Dermis microvascular lymphatic vessel endothelial cell (primary cell): ENCODE measurements at regions not wholly inside any gene's neighbourhood (a gene's known extent, or its start where the extent isn't known, plus 50 kb on each side); places are given as distances from the start of the nearest gene placed in this dataset.

Source experiments
- DNase-seq, 2 donors: peaks; one replicate each; pipeline versions ENCODE4 v3.0.0 to v3.0.0-alpha.2; 2010; ENCODE audit warnings: low read depth in 2 of 2

DNA sequence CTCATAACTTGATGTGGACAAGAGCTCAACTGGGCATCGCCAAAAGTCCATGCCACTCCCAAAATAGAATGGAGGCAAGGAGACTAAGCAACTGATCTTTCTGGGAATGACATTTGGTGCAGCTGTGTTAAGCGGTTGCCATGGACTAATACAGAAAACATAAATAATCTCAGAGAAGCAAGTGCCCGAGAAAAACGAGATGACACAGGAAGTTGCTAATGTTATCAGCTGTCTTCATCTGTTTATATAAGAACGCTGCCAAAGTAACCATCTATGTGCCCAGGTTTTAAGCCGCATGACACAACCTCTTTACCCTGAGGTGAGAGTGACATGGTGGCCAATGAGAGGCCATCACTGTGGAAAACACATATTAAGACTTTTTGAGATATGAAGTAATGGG, 54.9 kb upstream of the SACS start:
- DNase-seq, result peak; percentile 12 to 68

DNA sequence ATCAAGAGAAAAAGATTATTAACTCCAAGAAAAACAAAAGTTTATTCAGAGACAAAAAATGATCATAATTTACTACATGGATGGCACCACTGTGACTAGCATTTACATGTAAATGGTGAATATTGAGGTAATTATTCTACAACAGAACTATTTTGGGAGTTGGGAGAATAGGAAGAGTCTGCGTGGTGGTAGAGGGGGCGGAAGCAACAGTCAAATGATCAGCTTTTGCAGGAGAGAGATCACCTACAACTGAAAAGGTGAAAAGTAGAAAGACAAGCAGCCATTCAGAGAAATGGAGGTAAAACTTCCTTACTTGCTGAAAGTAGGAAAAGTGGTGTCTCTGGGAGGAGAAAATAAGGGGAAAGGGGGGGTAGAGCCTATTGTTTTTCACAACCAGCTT, 62.8 kb upstream of the SACS start:
- no peak for DNase-seq

DNA sequence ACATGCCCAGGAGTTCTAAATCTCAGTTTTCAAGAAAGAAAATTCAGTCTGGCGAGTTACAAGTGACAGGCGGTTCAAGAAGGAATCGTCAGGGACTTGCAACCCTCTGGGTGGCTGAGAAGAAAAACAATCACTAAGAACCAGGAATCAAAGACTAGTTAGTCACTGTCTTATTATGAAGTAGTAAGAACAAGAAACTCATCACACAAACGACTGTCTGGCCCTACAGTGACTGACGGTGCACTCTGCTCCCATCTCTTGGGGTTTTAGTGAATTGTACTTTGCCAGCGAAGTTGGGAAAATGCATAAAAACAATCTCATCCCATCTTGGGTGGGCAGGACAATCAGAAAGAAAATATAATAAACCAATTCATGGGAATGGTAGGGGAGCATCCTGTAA, 63.7 kb upstream of the SACS start:
- DNase-seq, result no peak

DNA sequence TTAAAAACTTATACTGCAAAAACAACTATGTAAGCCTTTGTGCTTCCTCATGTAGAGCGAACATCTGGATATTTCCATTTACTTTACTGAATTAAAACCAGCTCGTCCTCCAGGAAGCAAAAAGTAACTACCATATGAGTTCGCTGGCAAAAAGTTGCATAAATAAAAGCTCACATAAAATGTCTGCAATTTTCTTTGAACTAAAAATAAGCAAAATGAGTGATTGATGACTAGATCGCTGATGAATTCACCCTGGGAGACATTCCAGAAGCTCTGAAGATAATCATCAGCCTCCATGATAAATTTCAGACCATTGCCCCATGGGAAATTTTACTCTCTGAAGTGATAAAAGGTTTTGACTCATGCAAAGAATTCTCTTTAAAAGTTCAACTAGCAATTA, 67.3 kb upstream of the SACS start:
- no peak for DNase-seq

DNA sequence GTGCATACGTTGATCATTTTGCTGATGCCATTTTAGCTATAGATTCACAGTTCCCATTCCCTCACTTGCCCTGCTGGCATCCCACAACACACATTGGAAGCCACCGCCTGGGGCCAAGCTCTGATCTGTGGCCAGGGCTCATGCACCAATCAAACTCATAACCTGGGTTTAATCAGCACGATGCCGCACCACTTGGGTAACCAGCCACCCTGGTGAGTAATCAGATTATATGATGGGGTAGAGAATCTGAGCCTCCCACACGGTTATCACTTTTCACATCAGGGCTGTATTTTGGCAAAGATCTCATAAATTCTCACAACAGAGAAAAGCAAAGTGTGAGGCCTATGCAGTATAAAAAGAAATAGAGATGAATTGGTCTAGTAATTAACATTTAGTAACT, 66.0 kb upstream of the TNFRSF19 start:
- no peak for DNase-seq

GRCh38 chr13:23505007-23505406, 65.2 kb upstream of the TNFRSF19 start:
- DNase-seq, result no peak

GRCh38 chr13:23506071-23506806, 64.0 kb upstream of the TNFRSF19 start:
- DNase-seq, result no peak

- DNase-seq, result no peak
Measured at GRCh38 chr13:23506807-23507291, 63.4 kb upstream of the TNFRSF19 start.

DNA sequence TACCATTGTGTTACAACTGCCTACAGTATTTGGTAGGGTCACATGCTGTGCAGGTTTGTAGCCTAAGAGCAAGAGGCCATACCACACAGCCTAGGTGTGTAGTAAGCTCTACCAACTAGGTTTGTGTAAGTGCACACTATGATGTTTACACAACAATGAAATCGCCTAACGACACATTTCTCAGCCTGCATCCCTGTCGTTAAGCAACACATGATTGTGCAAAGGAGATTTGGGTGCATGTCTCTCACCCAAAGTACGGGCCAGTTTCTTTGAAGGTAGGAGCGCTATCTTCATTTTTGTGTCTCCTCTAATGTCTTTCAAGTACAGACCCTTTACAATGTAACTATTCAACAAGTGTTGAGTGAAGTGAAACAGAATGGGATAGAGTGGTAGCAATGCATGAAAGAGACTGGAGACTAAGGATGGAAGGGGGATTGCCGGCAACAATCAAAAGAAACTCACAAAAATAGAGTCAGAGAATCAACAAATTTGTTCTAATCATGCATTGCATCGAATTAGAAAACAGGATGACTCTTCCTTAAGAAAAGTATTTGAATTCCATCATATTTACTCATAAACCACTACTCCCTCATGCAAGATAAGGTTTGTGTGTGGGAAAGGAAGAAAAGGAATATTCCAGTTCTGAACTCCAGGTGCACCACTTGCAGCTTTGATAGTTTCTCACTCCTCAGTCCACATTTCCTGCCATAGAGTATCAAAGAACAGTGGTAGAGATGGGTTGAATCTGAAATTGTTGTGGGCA, 60.2 kb upstream of the TNFRSF19 start:
- DNase-seq, result no peak

DNA sequence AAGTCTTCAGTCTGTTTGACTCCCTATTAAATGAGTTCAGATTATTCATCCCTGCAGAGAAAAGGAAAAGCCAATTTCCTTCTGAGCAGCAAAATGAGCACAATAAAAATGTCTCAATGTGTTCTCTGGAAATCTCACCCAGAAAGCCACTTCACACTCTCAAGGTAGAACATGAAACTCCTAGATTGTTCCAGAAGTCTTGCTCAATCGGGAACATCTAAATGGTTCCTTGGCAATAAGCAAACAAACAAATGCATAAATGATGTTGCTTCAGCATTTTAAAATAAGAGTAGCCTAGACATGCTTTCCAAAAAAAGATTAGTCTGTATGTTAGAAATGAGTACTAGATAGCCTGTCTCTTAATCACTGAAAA, 59.7 kb upstream of the TNFRSF19 start:
- no peak for DNase-seq

- DNase-seq, result peak in 1 of 2 donors; percentile 30
Measured at GRCh38 chr13:23510979-23511735, 59.1 kb upstream of the TNFRSF19 start.

DNA sequence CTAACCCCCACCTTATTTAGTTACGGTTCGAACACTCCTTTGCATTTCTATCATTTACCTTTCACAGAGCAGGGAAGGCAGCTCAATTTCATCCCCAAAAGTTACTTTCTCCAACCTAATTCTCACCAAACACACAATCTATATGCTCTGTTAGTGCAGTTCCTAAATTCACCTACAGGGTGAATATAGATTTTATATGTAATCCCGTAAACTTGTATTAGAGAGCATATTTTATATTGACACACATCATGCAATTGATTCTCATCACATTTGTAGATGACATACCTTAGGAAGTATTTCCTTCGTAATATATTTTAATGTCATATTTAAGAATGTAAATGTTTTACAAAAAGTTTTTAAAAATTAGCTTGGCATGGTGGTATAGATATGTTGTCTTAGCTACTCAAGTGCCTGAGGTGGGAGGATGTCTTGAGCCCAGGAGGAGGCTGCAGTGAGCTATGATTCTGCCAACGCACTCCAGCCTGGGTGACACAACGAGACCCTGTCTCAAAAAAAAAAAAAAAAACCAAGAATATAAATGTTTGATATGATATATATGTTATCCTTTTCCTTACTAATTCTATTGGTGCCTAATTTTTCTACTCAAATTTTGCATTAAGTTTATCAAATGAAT, 57.3 kb upstream of the TNFRSF19 start:
- no peak for DNase-seq

GRCh38 chr13:23513455-23513854, 56.8 kb upstream of the TNFRSF19 start:
- no peak for DNase-seq

DNA sequence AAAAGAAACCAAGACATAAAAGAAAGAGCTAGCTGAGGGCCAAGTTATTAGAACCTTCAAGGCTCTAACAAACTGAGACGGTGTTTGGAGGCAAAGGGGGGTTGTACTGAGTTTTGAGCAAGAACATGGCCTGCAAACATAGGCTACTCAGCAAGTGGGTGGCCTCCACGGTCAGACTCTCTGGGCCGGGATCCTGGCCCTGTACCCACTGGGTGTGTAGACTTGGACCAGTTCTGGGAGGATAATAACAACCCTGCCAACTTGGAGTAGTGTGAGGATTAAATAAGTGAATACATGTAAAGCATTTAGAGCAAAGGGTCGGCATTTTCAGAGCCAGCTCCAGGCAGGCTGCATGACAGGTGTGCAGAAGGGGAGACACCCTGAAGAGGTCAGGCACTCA, 56.1 kb upstream of the TNFRSF19 start:
- DNase-seq, result no peak

DNA sequence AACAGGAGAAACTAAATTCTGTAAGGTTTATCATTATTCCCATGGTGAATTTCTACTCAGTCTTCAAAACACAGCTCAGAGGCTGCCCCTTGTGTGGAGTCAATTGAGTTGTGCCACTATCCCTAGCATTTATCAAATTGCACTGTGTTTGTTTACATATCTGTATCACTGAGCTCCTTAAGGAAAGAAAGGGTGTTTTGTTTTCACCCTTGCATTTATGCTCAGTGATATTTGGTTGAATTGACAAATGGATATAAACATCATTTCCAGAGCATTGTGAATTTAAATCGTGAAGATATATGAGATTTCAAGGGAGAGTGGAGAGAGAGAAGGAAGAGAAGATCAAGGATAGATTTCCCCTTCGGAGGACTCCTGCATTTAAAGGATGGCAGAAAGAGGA, 55.1 kb upstream of the TNFRSF19 start:
- DNase-seq, result no peak

DNA sequence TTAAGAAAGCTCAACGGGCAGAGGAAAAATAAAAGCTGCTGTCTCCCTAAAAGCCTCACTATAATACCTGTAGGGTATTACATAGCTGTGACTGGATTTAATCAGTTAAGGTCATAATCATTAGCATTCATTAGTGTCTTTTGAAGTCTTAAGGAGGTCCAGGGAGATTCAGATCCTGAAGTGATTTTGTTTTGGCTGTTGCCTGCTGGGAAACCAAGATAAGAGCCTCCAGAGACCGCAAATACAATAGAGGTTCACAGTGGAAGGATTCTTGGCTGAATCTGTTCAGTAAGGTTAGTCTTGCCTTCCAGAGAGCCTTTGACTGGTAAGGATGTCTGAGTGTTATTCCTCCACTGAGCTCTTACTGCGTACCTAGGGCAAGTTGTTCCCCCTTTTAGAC, 54.0 kb upstream of the TNFRSF19 start:
- no peak for DNase-seq

- DNase-seq, result no peak
Measured at GRCh38 chr13:23516702-23517101, 53.5 kb upstream of the TNFRSF19 start.

DNA sequence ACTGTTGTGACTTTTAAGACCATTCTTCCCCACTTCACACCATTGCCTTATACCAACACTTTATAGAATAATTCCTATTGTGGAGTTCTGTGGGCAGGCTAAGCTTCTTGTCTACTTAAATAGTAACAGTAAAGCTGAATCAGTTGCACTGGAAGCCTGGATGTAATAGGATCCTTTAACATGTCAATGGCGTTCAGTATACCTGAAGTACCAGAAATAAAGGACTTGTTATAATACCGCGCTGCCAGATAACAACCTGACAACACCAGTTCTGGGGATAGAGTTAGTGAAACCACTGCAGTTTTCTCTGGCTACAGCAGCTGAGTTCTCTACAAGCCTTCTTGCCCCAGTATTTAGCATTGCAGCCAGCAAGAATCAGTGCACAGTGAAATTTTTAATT, 52.0 kb upstream of the TNFRSF19 start:
- no peak for DNase-seq
